RWPE2 (cell line): ENCODE measurements at regions not wholly inside any gene's neighbourhood (a gene's known extent, or its start where the extent isn't known, plus 50 kb on each side); places are given as distances from the start of the nearest gene placed in this dataset.

Source experiments
- ATAC-seq: fragments of 200-7000 bp; cut with Tn5 transposase; 3 replicates; pipeline ENCODE4 v1.9.1; 2021; ENCODE audit warnings: low read depth
- DNase-seq: peaks from one replicate; pipeline ENCODE4 v3.0.0-alpha.2; 2020; ENCODE audit warnings: low spot score
- H3K27ac ChIP-seq: fragments of 450-650 bp; 2 replicates; pipeline ENCODE4 v1.5.1; 2017; ENCODE audit warnings: mild to moderate bottlenecking; ENCODE audit not compliant: poor library complexity, severe bottlenecking
- H3K27me3 ChIP-seq: fragments of 250-450 bp; sonication (Bioruptor Pico); 2 replicates; pipeline ENCODE4 v1.5.1; 2021; ENCODE audit warnings: mild to moderate bottlenecking, moderate library complexity; ENCODE audit not compliant: insufficient read depth, poor library complexity, severe bottlenecking
- H3K36me3 ChIP-seq: fragments of 250-450 bp; sonication (Bioruptor Pico); 2 replicates; pipeline ENCODE4 v1.5.1; 2020; ENCODE audit warnings: low read depth, mild to moderate bottlenecking, moderate library complexity
- H3K4me1 ChIP-seq: fragments of 250-450 bp; sonication (Bioruptor Pico); 2 replicates; pipeline ENCODE4 v1.5.1; 2021; ENCODE audit warnings: mild to moderate bottlenecking, moderate library complexity; ENCODE audit not compliant: insufficient read depth, poor library complexity, severe bottlenecking
- H3K4me3 ChIP-seq: fragments of 250-450 bp; sonication (Bioruptor Pico); 2 replicates; pipeline ENCODE4 v1.5.1; 2021; ENCODE audit warnings: mild to moderate bottlenecking, moderate library complexity; ENCODE audit not compliant: severe bottlenecking
- H3K9me3 ChIP-seq: fragments of 250-450 bp; sonication (Bioruptor Pico); 2 replicates; pipeline ENCODE4 v1.5.1; 2021; ENCODE audit warnings: mild to moderate bottlenecking, moderate library complexity; ENCODE audit not compliant: severe bottlenecking
- TF ChIP-seq, protein P1 (sequence below): fragments of 450-650 bp; IDR thresholded peaks from one replicate; pipeline ENCODE4 v1.5.1; 2017; ENCODE audit warnings: mild to moderate bottlenecking, moderate library complexity; ENCODE audit not compliant: poor library complexity, severe bottlenecking

- H3K27me3 ChIP-seq, result no peaks in the 10 kb centered on the region
- TF ChIP-seq, protein P1, sequence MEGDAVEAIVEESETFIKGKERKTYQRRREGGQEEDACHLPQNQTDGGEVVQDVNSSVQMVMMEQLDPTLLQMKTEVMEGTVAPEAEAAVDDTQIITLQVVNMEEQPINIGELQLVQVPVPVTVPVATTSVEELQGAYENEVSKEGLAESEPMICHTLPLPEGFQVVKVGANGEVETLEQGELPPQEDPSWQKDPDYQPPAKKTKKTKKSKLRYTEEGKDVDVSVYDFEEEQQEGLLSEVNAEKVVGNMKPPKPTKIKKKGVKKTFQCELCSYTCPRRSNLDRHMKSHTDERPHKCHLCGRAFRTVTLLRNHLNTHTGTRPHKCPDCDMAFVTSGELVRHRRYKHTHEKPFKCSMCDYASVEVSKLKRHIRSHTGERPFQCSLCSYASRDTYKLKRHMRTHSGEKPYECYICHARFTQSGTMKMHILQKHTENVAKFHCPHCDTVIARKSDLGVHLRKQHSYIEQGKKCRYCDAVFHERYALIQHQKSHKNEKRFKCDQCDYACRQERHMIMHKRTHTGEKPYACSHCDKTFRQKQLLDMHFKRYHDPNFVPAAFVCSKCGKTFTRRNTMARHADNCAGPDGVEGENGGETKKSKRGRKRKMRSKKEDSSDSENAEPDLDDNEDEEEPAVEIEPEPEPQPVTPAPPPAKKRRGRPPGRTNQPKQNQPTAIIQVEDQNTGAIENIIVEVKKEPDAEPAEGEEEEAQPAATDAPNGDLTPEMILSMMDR, result no peak
- no peak overlapping the region for H3K27ac ChIP-seq
- no peak for DNase-seq
- no peaks in the 10 kb centered on the region for H3K9me3 ChIP-seq
- H3K4me1 ChIP-seq, result peaks cover 4% of the 10 kb centered on the region
- no peak for ATAC-seq
- H3K36me3 ChIP-seq, result no peaks in the 10 kb centered on the region
- no peak overlapping the region for H3K4me3 ChIP-seq
These were observed 374.9 kb downstream of the SPRY2 start for GRCh38 chr13:79966059-79966458.

- TF ChIP-seq, protein P1, result no peak
- ATAC-seq, result no peak
These were observed 394.4 kb downstream of the SPRY2 start for GRCh38 chr13:79946556-79946955.

DNA sequence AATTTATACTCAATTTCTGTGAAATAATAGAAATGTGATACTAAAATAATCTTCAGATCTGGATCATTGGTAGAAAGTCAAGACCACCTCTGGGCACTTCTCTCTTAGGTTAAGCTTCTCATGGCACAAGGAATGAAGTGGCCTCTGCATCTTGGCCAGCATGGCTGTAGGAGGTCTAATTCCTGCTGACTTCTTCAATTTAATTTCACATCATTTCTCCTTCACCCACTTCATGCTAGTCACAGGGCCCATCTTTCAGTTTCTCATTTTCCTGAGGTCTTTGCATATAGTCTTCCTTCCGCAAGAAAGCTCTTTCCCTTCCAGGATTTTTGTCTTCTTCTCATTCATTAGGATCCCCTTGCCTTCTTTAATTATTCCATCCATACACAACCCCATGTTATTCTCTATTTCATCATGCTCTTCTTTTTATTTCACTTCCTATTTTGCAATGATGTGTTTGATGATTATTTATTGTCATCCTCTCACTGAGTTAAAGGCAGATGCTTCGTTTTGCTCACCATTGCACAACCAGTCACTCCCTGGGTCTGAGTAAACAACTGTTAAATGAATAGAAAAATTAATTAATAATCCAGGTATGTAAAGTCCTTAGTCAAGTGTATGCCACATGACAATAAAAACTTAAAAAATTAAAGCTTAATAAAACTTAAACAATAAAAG lies 397.4 kb downstream of the SPRY2 start:
- DNase-seq (no peak), ATAC-seq (no peak)
- no peak overlapping the region for H3K4me3 ChIP-seq
- no peaks in the 10 kb centered on the region for H3K4me1 ChIP-seq
- TF ChIP-seq, protein P1, result no peak
- H3K9me3 ChIP-seq, result no peaks in the 10 kb centered on the region
- H3K36me3 ChIP-seq, result no peaks in the 10 kb centered on the region
- no peak overlapping the region for H3K27ac ChIP-seq
- H3K27me3 ChIP-seq, result no peaks in the 10 kb centered on the region

More at GRCh38 chr13:79946556-79946955, 394.4 kb downstream of the SPRY2 start:
- H3K27ac ChIP-seq, result no peak overlapping the region
- H3K4me1 ChIP-seq, result no peaks in the 10 kb centered on the region
- no peaks in the 10 kb centered on the region for H3K9me3 ChIP-seq
- H3K4me3 ChIP-seq, result no peak overlapping the region
- no peaks in the 10 kb centered on the region for H3K36me3 ChIP-seq
- no peaks in the 10 kb centered on the region for H3K27me3 ChIP-seq
- no peak for DNase-seq

DNA sequence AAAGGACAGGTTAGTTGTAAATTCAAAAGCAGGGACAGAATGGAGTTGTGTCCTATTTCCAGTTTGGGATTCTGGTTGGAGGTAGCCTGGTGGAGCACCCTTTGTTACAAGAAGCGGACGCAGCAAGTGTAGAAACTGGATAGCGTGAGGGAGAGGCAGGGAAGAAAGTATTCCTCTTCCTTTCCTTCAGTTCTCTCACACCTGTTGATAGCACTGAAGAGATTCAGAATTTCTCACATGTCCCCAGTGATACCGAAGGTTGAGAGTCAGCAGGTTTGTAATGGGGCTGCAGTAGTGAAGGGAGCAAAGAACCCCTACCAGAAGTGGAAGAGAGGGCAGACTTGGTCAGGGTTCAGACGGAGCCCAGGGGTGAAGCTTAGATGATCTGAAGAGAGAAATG lies 399.2 kb downstream of the SPRY2 start:
- H3K36me3 ChIP-seq, result no peaks in the 10 kb centered on the region
- no peaks in the 10 kb centered on the region for H3K9me3 ChIP-seq
- H3K27me3 ChIP-seq, result no peaks in the 10 kb centered on the region
- DNase-seq (no peak), ATAC-seq (no peak)
- TF ChIP-seq, protein P1, result no peak
- H3K4me1 ChIP-seq, result peaks cover 9% of the 10 kb centered on the region
- no peak overlapping the region for H3K4me3 ChIP-seq
- H3K27ac ChIP-seq, result no peak overlapping the region

DNA sequence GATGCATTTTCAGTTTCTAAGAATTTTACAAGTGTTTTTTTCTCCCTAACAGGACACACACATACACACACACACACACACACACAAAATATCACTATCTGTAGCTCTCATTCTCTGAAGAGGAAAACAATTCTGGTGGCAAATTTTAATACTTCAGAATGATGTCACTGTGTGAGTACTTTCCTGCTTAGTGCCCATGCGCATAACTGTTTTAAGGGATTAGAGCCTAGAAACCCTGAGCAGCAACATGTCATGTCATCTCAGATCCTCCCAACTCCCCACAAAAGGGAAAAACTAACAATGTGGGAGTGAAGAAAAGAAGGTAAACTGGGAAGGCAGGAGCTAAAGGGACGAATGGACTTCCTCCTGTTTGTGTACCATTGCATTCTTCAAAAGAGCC lies 401.2 kb downstream of the SPRY2 start:
- DNase-seq (no peak), ATAC-seq (no peak)
- Histone ChIP-seq H3K4me3 (no peak overlapping the region), H3K36me3 (no peaks in the 10 kb centered on the region), H3K27me3 (no peaks in the 10 kb centered on the region), H3K27ac (no peak overlapping the region), H3K4me1 (peaks cover 22% of the 10 kb centered on the region), H3K9me3 (no peaks in the 10 kb centered on the region)
- TF ChIP-seq, protein P1, result no peak
